ENCODE measurements at regions not wholly inside any gene's neighbourhood (a gene's known extent, or its start where the extent isn't known, plus 50 kb on each side); places are given as distances from the start of the nearest gene placed in this dataset.

DNA sequence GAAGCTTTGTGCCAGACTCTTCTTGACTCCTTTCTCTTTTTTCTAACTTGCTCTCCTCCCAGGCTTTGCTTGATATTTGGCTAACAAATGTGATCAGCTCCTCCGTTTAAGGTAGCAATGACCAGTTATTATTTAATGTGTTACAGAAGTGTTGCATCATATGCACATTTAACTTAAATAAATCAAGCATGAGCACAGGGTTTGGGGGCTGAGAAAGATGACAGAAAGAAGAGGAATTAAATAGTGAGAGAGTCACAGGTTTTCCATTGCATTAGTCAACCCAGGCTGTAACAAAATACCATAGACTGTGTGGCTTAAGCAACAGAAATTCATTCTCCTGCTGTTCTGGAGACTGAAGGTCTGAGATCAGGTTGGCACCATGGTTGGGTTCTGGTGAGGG lies 343.8 kb downstream of the RPRM start:
- TF ChIP-seq YY1 (IDR thresholded peaks at IDR 0.05) = no peak
- TF ChIP-seq, protein P1, sequence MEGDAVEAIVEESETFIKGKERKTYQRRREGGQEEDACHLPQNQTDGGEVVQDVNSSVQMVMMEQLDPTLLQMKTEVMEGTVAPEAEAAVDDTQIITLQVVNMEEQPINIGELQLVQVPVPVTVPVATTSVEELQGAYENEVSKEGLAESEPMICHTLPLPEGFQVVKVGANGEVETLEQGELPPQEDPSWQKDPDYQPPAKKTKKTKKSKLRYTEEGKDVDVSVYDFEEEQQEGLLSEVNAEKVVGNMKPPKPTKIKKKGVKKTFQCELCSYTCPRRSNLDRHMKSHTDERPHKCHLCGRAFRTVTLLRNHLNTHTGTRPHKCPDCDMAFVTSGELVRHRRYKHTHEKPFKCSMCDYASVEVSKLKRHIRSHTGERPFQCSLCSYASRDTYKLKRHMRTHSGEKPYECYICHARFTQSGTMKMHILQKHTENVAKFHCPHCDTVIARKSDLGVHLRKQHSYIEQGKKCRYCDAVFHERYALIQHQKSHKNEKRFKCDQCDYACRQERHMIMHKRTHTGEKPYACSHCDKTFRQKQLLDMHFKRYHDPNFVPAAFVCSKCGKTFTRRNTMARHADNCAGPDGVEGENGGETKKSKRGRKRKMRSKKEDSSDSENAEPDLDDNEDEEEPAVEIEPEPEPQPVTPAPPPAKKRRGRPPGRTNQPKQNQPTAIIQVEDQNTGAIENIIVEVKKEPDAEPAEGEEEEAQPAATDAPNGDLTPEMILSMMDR (IDR thresholded peaks at IDR 0.05; ENCODE audit: low read depth, low read length, missing input control) = no peak

Data from liver (tissue), 2 donors.